WI38 (cell line): ENCODE measurements at regions not wholly inside any gene's neighbourhood (a gene's known extent, or its start where the extent isn't known, plus 50 kb on each side); places are given as distances from the start of the nearest gene placed in this dataset.

Source experiments
- H3K4me3 ChIP-seq: 2 replicates; pipeline ENCODE4 v1.5.1; 2011; ENCODE audit warnings: low read depth, mild to moderate bottlenecking, control low read depth, low read length
- CTCF ChIP-seq: IDR thresholded peaks from 2 replicates; pipeline ENCODE4 v1.5.1; 2012; ENCODE audit warnings: low read depth, mild to moderate bottlenecking, control low read depth, low read length

DNA sequence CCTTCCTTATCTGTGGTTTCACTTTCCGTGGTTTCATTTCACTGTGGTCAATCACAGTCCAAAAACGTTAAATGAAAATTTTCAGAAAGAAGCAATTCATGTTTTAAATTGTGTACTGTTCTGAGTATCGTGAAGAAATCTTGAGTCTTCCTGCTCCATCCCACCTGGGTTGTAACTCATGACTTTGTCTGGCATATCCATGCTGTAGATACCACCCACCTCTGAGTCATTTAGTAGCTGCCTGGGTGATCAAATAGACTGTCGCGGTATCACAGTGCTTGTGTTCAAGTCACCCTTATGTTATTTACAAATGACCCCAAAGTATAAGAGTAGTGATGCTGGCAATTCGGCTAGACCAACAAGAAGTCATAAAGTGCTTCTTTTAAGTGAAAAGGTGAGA lies 521.2 kb downstream of the AACS start:
- no peak for TF ChIP-seq CTCF
- no peak overlapping the region for H3K4me3 ChIP-seq

DNA sequence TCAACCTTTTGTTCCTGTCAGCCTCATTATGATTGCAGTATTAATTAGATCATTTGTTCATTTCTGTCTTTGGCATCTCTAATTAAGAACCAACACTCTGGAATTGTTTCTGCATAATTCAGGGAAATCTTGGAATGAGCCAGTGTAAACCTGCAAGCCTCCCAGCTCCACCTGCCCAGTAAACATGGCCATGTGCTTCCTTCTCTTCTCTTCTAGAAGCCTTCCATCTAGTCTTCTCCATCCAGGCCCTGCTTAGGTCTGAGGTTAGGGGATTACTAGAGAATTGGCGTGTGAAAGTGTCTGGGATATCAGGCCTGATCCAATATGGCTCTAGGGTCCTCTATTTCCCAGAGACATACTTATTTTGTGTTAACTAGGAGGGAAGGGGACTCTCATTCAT lies 528.0 kb downstream of the AACS start:
- H3K4me3 ChIP-seq: no peak overlapping the region
- TF ChIP-seq CTCF: no peak

DNA sequence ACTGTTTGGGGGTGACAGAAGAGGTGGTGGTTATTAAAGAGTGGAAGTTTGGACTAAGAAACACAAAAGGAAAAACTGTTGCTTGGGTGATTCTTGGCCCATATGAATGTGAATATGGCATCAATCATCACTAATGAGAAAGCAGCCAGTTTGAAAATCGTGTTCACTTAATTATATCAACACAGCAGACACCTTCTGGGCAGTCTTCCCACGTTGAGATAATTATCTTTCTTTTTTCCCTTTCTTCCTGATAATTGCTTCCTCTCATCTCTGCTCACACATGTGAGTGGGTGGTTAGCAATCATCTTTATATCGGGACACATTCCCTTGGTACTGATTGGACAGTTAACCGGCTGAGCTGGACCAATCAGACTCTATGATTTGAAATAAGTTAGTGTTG lies 539.7 kb downstream of the AACS start:
- no peak for TF ChIP-seq CTCF
- no peak overlapping the region for H3K4me3 ChIP-seq

GRCh38 chr12:125606312-125606711 lies 541.1 kb downstream of the AACS start:
- no peak for TF ChIP-seq CTCF
- no peak overlapping the region for H3K4me3 ChIP-seq

DNA sequence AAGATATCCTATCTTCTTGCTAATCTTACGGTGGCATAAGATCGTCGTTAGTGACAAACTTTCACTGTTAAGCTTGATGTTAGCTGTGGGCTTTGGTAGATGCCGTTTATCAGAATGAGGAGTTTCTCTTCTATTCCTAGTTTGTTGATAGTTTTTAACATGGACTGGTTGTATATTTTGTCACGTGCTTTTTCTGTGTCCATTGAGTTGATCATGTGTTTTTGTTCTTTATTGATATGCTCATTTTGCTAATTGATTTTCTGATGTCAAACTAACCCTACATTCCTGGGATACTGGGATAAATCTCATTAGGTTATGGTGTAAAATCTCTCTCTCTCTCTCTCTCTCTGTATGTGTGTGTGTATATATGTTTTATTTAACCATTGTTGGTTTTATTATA lies 545.1 kb downstream of the AACS start:
- no peak for TF ChIP-seq CTCF
- H3K4me3 ChIP-seq: no peak overlapping the region

DNA sequence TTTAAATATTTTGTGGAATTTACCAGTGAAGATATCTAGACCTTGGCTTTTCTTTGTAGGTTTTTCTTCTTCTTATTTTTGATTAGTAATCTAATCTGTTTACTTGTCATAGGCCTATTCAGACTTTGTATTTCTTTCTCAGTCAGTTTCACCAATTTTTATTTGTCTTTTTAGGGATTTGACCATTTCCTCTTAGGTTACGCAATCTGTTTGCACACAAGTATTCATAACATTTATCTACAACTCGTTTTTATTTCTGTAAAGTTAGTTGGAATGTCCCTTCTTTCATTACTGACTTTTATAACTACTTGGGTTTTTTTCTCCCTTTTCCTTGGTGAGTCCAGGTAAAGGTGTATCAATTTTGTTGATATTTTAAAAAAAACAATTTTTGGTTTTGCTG lies 545.7 kb downstream of the AACS start:
- H3K4me3 ChIP-seq: no peak overlapping the region
- TF ChIP-seq CTCF: no peak

GRCh38 chr12:125614058-125614457 lies 548.8 kb downstream of the AACS start:
- no peak overlapping the region for H3K4me3 ChIP-seq
- no peak for TF ChIP-seq CTCF
